ENCODE measurements at regions not wholly inside any gene's neighbourhood (a gene's known extent, or its start where the extent isn't known, plus 50 kb on each side); places are given as distances from the start of the nearest gene placed in this dataset.
"Not testable (repeated sequence)": the region's sequence is repeated elsewhere in the genome, so short reads cannot be mapped to it uniquely, and the experiment has no call there.

DNA sequence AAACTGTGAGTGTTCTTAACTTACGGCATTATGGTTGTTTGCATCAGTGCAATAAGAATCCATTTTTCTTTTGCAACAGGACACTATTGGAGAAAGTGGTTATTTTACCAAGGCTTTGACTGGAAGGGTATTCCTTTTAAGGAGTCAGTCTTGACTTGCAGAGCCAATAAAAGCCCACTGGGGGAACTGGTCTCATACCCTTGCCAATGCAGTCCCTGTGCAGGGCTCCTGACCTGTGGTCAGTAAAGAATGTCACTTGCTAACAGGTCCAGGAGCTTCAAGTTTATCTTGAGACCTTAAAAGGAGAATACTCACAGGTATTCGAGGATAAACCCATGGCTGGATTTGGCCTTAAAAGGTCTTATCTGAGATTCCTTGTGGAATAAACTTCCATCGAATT lies 227.8 kb upstream of the GBE1 start:
- H3K4me3 ChIP-seq (ENCODE audit: low read depth, low read length): no peak overlapping the region
- no peak for DNase-seq (ENCODE audit: low read depth)
- TF ChIP-seq, protein P1, sequence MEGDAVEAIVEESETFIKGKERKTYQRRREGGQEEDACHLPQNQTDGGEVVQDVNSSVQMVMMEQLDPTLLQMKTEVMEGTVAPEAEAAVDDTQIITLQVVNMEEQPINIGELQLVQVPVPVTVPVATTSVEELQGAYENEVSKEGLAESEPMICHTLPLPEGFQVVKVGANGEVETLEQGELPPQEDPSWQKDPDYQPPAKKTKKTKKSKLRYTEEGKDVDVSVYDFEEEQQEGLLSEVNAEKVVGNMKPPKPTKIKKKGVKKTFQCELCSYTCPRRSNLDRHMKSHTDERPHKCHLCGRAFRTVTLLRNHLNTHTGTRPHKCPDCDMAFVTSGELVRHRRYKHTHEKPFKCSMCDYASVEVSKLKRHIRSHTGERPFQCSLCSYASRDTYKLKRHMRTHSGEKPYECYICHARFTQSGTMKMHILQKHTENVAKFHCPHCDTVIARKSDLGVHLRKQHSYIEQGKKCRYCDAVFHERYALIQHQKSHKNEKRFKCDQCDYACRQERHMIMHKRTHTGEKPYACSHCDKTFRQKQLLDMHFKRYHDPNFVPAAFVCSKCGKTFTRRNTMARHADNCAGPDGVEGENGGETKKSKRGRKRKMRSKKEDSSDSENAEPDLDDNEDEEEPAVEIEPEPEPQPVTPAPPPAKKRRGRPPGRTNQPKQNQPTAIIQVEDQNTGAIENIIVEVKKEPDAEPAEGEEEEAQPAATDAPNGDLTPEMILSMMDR (IDR thresholded peaks at IDR 0.05; ENCODE audit: low read depth, low read length, missing control alignments): no peak
- in situ Hi-C loops (cut with HindIII; ENCODE audit: low sequenced_read_pairs): no loop called here

DNA sequence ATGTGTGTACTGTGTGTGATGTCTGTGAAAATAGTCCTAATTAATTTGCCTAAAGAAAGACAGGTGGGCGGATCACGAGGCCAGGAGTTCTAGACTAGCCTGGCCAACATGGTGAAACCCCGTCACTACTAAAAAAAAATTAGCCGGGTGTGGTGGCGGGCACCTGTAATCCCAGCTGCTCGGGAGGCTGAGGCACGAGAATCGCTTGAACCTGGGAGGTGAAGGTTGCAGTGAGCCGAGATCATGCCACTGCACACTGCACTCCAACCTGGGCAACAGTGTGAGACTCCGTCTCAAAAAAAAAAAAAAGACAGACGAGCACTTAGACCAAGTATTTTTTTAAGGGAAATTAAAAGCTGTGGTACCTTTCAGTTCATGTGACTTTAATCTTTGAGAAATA lies 226.0 kb upstream of the GBE1 start:
- H3K4me3 ChIP-seq (ENCODE audit: low read depth, low read length); in situ Hi-C loops (cut with HindIII; ENCODE audit: low sequenced_read_pairs): not testable (repeated sequence)

DNA sequence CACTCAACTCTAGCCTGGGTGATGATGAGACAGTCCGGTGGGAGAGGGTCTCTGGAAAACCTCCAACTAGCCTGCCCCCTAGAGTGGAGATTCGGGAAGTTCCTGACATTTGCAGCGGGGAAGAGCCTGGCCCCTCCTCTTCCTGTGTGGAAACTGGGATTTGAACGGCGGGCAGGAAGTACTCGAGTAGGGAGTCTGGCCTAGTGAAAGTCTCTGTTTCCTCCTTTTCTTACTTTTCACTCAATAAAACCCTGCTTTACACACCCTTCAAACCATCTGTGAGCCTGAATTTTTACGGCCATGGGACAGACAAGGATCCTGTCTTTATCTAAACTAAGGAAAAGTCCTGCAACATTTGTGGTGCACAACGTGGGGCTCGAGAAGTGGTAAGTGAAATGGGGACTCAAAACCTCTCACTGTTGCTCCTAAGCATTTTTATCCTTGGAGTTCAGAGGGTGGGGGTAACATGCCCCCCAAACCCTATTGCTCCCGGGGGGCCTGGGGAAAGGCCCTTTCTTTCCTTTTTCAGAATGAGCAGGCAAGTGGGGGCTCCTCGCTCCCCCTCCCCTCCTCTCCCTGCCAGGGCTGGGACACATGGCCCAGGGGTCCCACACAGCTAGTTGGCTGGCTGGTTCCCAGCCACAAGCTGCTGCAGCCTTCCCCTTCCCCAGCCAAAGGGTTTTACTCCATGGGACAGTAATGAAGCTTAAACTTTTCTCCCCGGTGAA lies 224.7 kb upstream of the GBE1 start:
- TF ChIP-seq, protein P1 (IDR thresholded peaks at IDR 0.05; ENCODE audit: low read depth, low read length, missing control alignments): no peak
- no peak overlapping the region for H3K4me3 ChIP-seq (ENCODE audit: low read depth, low read length)
- in situ Hi-C loops (cut with HindIII; ENCODE audit: low sequenced_read_pairs): no loop called here
- DNase-seq (ENCODE audit: low read depth): no peak

More for the DNA sequence above, 226.0 kb upstream of the GBE1 start:
- DNase-seq (ENCODE audit: low read depth): not testable (repeated sequence)

DNA sequence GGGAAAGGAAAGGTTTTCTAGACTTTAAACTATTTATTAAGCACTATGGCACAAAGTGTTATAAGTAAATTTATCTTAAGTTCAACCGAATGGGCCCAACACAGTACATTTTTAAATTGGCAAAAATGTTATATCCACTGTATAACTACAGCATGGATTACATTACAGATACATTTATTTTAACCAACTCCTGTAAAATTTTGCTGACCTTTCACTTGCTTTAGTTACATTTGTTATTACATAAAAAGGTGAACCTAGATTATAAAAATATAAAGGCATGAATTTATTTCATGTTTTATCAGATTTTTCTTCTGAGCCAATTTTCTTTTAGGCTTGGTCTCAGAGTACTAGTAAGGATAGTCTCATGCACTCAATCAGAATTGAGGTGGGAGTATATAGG lies 221.9 kb upstream of the GBE1 start:
- no peak overlapping the region for H3K4me3 ChIP-seq (ENCODE audit: low read depth, low read length)
- TF ChIP-seq, protein P1 (IDR thresholded peaks at IDR 0.05; ENCODE audit: low read depth, low read length, missing control alignments): no peak
- no peak for DNase-seq (ENCODE audit: low read depth)
- in situ Hi-C loops (cut with HindIII; ENCODE audit: low sequenced_read_pairs): no loop called here

DNA sequence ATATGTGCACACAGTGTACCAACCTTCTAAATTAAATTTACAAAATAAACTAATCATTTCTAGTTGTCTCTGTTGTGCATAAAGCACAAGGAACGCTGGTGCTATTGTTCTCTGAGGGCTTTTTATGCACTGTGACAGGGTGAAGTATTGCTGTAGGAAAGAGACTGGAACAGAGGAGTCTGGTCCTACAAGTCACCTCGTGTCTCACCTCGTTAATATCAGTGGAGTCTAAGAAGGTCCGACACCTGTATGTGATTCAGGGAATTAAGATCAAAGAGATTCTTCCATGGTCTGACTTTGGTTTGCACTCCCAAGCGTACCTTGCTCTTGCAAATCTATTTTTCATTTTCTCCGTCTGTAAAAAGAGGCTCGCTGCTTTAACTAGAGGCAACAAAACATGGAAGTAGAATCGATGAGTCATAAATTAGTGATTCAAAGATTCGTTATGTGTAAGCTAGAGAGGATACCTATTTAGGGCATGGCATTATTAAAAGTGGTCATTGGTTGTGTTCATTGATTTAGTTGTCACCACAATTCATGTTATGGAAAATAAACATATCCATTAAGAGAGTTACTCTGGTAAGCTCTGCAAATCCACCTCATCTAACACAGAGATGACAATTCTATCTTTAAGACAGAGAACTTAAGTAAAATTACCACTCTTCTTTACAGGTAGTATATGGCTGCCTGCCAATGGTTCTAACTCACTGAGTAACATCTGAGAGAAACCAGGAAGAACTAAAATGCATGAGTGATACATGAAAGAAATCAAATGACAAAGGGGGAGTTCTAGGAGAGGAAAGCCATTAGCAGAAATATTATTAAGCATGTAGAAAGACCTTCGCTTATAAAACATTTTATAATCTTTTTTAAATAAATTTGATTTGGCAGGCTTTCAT lies 219.4 kb upstream of the GBE1 start:
- no peak for DNase-seq (ENCODE audit: low read depth)
- in situ Hi-C loops (cut with HindIII; ENCODE audit: low sequenced_read_pairs): no loop called here
- TF ChIP-seq, protein P1 (IDR thresholded peaks at IDR 0.05; ENCODE audit: low read depth, low read length, missing control alignments): no peak
- H3K4me3 ChIP-seq (ENCODE audit: low read depth, low read length): no peak overlapping the region

DNA sequence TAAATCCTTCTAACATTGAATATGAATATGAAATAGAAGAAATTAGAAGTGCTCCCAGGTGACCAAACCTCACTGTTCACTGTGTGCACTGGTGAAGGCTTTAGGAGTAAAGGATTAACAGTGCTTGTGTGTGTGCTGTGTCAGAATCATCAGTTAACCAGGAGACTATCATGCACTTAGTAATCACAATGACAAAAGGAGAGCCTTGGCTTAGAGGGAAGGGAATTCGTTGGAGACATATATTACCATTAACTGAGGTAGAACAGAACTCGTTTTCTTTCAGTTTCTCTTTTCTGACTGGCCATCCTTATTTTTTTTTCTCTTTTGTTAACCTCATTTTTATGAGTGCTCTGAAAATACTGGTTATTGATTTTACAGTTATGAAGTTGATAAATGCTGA lies 213.3 kb upstream of the GBE1 start:
- in situ Hi-C loops (cut with HindIII; ENCODE audit: low sequenced_read_pairs): no loop called here
- DNase-seq (ENCODE audit: low read depth): no peak
- no peak overlapping the region for H3K4me3 ChIP-seq (ENCODE audit: low read depth, low read length)
- TF ChIP-seq, protein P1 (IDR thresholded peaks at IDR 0.05; ENCODE audit: low read depth, low read length, missing control alignments): no peak

DNA sequence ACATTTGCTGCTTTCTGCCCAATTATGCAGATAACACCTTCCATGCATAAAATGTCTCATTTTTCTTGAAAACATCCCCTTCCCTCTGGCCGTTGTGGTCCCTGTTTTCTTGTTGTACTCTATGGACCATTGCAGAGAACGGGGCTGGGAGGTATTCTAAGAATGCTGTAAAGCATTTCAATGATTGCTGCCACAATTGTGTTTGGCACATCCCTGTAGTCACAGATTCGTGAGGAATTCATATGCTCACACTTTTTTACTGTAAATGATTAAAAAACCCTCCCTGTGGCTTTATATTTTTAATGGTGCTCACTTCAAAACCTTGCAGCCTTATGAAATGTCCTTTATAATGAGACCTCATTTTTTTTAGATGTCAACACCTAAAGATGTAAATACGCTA lies 207.2 kb upstream of the GBE1 start:
- TF ChIP-seq, protein P1 (IDR thresholded peaks at IDR 0.05; ENCODE audit: low read depth, low read length, missing control alignments): no peak
- in situ Hi-C loops (cut with HindIII; ENCODE audit: low sequenced_read_pairs): no loop called here
- H3K4me3 ChIP-seq (ENCODE audit: low read depth, low read length): no peak overlapping the region
- DNase-seq (ENCODE audit: low read depth): peak; percentile 1
